Caco-2 (cell line): ENCODE measurements at regions not wholly inside any gene's neighbourhood (a gene's known extent, or its start where the extent isn't known, plus 50 kb on each side); places are given as distances from the start of the nearest gene placed in this dataset.

Experiments used
- BruUV-seq: library from RNA; stranded (reverse); fragments of 400-500 nt; replicated peaks from 2 replicates; lab custom pipeline; 2021; lab: Mats Ljungman, UMichigan
- CTCF ChIA-PET: fragments of 300-600 bp; sonication (Branson Sonifier 250); formaldehyde crosslinking; loops from one replicate; lab custom pipeline; 2022; ENCODE audit warnings: antibody characterized with exemption; lab: Charles Lee
- POLR2A ChIA-PET: fragments of 300-600 bp; sonication (Branson Sonifier 250); formaldehyde crosslinking; loops from one replicate; lab custom pipeline; 2022; ENCODE audit warnings: antibody characterized with exemption; lab: Charles Lee
- DNase-seq, 2 experiments: peaks; one replicate each; pipeline versions ENCODE4 v3.0.0 to v3.0.0-alpha.2; 2020 to 2022
- H3K27me3 ChIP-seq: replicated peaks from 2 replicates; pipeline ENCODE4 v1.6.0; 2011; ENCODE audit warnings: low read length; ENCODE audit not compliant: control insufficient read depth, insufficient read depth
- H3K36me3 ChIP-seq: 2 replicates; pipeline ENCODE4 v1.5.1; 2011; ENCODE audit warnings: low read length; ENCODE audit not compliant: control insufficient read depth, insufficient read depth
- H3K4me1 ChIP-seq: fragments of 250-450 bp; sonication (Bioruptor Pico); 2 replicates; pipeline ENCODE4 v1.5.1; 2020; ENCODE audit warnings: mild to moderate bottlenecking
- H3K4me3 ChIP-seq: 2 replicates; pipeline ENCODE4 v1.5.1; 2011; ENCODE audit warnings: low read depth, mild to moderate bottlenecking, control low read depth, low read length
- H3K9me3 ChIP-seq: fragments of 250-450 bp; sonication (Bioruptor Pico); 2 replicates; pipeline ENCODE4 v1.5.1; 2020; ENCODE audit warnings: mild to moderate bottlenecking, moderate library complexity
- H3K27ac Mint-ChIP-seq: one replicate; pipeline ENCODE4 v1.8.0; 2022; ENCODE audit warnings: mixed read lengths; ENCODE audit not compliant: unreplicated experiment
- H3K27me3 Mint-ChIP-seq: one replicate; pipeline ENCODE4 v1.8.0; 2022; ENCODE audit warnings: mixed read lengths; ENCODE audit not compliant: insufficient read depth, unreplicated experiment
- H3K36me3 Mint-ChIP-seq: one replicate; pipeline ENCODE4 v1.8.0; 2022; ENCODE audit warnings: mild to moderate bottlenecking, mixed read lengths; ENCODE audit not compliant: insufficient read depth, unreplicated experiment
- H3K4me1 Mint-ChIP-seq: one replicate; pipeline ENCODE4 v1.8.0; 2022; ENCODE audit warnings: low read depth, mixed read lengths; ENCODE audit not compliant: unreplicated experiment
- H3K4me3 Mint-ChIP-seq: one replicate; pipeline ENCODE4 v1.8.0; 2022; ENCODE audit warnings: mild to moderate bottlenecking, moderate library complexity, mixed read lengths; ENCODE audit not compliant: unreplicated experiment
- H3K9me3 Mint-ChIP-seq: one replicate; pipeline ENCODE4 v1.8.0; 2022; ENCODE audit warnings: mixed read lengths; ENCODE audit not compliant: unreplicated experiment
- intact Hi-C: fragments of 100-400 bp; cut with micrococcal nuclease; formaldehyde crosslinking; loops from one replicate; pipeline ENCODE4 v1.10.0; 2022; ENCODE audit not compliant: unreplicated experiment
- TF ChIP-seq, protein P1 (sequence below), 2 experiments: fragments of 200-600 bp in 1 of 2; IDR thresholded peaks; 1 replicate in 1 of 2; 2 replicates in 1 of 2; pipeline versions ENCODE4 v1.5.1 to v1.8.0; 2011 to 2022; ENCODE audit warnings: antibody characterized with exemption in 1 of 2, control low read depth in 1 of 2, inconsistent platforms in 1 of 2, low read depth in 1 of 2, low read length in 1 of 2, mild to moderate bottlenecking in 1 of 2, moderate library complexity in 1 of 2; ENCODE audit not compliant: insufficient read depth in 1 of 2, severe bottlenecking in 1 of 2, unreplicated experiment in 1 of 2

DNA sequence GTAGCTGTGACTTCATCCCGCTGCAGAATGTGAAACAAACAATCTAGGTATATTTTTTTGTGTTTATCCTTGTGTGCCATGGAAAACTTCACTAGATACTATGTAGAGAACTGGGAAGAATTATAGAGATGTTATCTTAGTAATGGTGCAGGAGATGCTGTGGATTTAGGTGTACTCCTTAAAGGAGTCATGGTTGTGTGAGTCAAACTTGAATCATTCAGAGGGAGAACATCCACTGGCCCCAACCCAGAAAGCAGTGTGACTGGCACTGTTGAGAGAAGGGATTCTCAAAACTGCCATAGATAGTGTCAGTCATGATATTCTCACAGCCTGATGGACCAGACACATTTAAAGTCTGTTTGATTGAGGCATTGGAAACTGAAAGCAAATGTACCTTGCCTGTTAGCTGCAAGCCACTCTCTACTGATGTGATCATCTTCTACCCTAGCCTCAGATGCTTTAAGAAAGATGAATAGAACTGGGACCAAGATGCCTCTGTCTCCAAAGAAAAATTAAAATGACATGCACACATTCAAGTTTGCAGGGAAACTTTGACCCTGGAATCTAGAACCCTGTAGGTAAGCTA, 754.6 kb downstream of the MRPL39 start:
- ChIA-PET CTCF (no interaction called here), POLR2A (no interaction called here)
- H3K9me3 ChIP-seq, result no peaks in the 10 kb centered on the region
- H3K4me1 ChIP-seq, result no peaks in the 10 kb centered on the region
- no peak overlapping the region for H3K4me3 Mint-ChIP-seq
- BruUV-seq, result no TSS peak
- H3K4me3 ChIP-seq, result no peak overlapping the region
- DNase-seq, result no peak
- no peaks in the 10 kb centered on the region for H3K27me3 Mint-ChIP-seq
- no peaks in the 10 kb centered on the region for H3K36me3 ChIP-seq
- no peak overlapping the region for H3K27ac Mint-ChIP-seq
- H3K36me3 Mint-ChIP-seq, result no peaks in the 10 kb centered on the region
- no peaks in the 10 kb centered on the region for H3K4me1 Mint-ChIP-seq
- no peaks in the 10 kb centered on the region for H3K9me3 Mint-ChIP-seq
- TF ChIP-seq, protein P1, sequence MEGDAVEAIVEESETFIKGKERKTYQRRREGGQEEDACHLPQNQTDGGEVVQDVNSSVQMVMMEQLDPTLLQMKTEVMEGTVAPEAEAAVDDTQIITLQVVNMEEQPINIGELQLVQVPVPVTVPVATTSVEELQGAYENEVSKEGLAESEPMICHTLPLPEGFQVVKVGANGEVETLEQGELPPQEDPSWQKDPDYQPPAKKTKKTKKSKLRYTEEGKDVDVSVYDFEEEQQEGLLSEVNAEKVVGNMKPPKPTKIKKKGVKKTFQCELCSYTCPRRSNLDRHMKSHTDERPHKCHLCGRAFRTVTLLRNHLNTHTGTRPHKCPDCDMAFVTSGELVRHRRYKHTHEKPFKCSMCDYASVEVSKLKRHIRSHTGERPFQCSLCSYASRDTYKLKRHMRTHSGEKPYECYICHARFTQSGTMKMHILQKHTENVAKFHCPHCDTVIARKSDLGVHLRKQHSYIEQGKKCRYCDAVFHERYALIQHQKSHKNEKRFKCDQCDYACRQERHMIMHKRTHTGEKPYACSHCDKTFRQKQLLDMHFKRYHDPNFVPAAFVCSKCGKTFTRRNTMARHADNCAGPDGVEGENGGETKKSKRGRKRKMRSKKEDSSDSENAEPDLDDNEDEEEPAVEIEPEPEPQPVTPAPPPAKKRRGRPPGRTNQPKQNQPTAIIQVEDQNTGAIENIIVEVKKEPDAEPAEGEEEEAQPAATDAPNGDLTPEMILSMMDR (IDR thresholded peaks at IDR 0.05; ENCODE audit: insufficient read depth in 1 of 2, low read depth in 1 of 2, low read length in 1 of 2, severe bottlenecking in 1 of 2, unreplicated experiment in 1 of 2), result no peak
- intact Hi-C loops, result no loop called here
- H3K27me3 ChIP-seq, result no peaks in the 10 kb centered on the region

DNA sequence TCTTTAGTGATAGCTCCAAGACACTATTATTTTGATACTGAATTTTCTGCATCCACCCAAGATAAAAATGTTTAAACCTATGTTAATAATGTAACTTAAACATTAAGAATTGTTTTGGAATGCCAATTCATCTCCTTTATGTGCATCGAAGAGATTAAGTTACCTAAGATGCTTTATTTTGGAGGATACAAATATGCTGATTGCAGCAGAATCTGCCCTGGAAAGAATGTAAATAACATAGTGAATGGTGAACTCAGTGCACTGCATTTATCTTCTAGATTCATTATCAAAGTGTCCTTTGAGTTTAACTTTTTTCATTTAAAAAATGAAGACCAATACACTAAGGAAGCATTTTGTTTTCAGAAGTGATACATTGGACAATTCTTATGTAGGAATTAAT, 757.2 kb downstream of the MRPL39 start:
- no peaks in the 10 kb centered on the region for H3K27me3 Mint-ChIP-seq
- Histone ChIP-seq H3K9me3 (no peaks in the 10 kb centered on the region), H3K4me1 (no peaks in the 10 kb centered on the region), H3K27me3 (no peaks in the 10 kb centered on the region), H3K4me3 (no peak overlapping the region), H3K36me3 (no peaks in the 10 kb centered on the region)
- POLR2A ChIA-PET, result no interaction called here
- no peaks in the 10 kb centered on the region for H3K36me3 Mint-ChIP-seq
- H3K4me3 Mint-ChIP-seq, result no peak overlapping the region
- CTCF ChIA-PET, result no interaction called here
- TF ChIP-seq, protein P1 (IDR thresholded peaks at IDR 0.05; ENCODE audit: insufficient read depth in 1 of 2, low read depth in 1 of 2, low read length in 1 of 2, severe bottlenecking in 1 of 2, unreplicated experiment in 1 of 2), result no peak
- DNase-seq, result no peak
- no TSS peak for BruUV-seq
- H3K4me1 Mint-ChIP-seq, result no peaks in the 10 kb centered on the region
- intact Hi-C loops, result no loop called here
- H3K9me3 Mint-ChIP-seq, result no peaks in the 10 kb centered on the region
- H3K27ac Mint-ChIP-seq, result no peak overlapping the region

DNA sequence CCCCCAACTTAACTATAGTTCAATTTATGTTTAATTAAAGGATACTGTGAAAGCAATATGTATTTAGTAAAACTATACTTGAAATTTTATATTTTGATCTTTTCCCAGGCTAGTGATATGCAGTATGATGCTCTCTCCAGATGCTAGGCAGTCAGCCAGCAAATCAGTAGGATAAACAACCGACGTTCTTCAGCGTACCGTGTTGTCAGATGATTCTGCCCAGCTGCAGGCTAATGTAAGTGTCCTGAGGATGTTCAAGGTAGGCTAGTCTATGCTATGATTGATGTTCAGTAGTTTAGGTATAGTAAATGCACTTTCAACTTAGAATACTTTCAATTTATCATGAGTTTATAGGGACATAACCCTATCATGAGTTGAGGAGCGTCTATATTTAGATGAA, 762.6 kb downstream of the MRPL39 start:
- TF ChIP-seq, protein P1 (IDR thresholded peaks at IDR 0.05; ENCODE audit: insufficient read depth in 1 of 2, low read depth in 1 of 2, low read length in 1 of 2, severe bottlenecking in 1 of 2, unreplicated experiment in 1 of 2), result no peak
- no peaks in the 10 kb centered on the region for H3K9me3 ChIP-seq
- BruUV-seq, result no TSS peak
- no peaks in the 10 kb centered on the region for H3K36me3 Mint-ChIP-seq
- peaks cover 8% of the 10 kb centered on the region for H3K9me3 Mint-ChIP-seq
- ChIA-PET POLR2A (no interaction called here), CTCF (no interaction called here)
- no peaks in the 10 kb centered on the region for H3K4me1 Mint-ChIP-seq
- H3K4me1 ChIP-seq, result no peaks in the 10 kb centered on the region
- intact Hi-C loops, result no loop called here
- no peaks in the 10 kb centered on the region for H3K27me3 ChIP-seq
- H3K4me3 ChIP-seq, result no peak overlapping the region
- no peak overlapping the region for H3K4me3 Mint-ChIP-seq
- H3K27ac Mint-ChIP-seq, result no peak overlapping the region
- no peaks in the 10 kb centered on the region for H3K27me3 Mint-ChIP-seq
- no peak for DNase-seq
- no peaks in the 10 kb centered on the region for H3K36me3 ChIP-seq
